Endometrial microvascular endothelial cells (primary cell): ENCODE measurements at regions not wholly inside any gene's neighbourhood (a gene's known extent, or its start where the extent isn't known, plus 50 kb on each side); places are given as distances from the start of the nearest gene placed in this dataset.
"Not testable (repeated sequence)": the region's sequence is repeated elsewhere in the genome, so short reads cannot be mapped to it uniquely, and the experiment has no call there.

ENCODE experiments used
- in situ Hi-C: cut with HindIII; loops from 2 replicates; pipeline ENCODE4 v1.10.0; 2017; ENCODE audit warnings: low sequenced_read_pairs, low pct_unique_long_range_greater_than_20kb; ENCODE audit errors: inconsistent ontology term

GRCh38 chr3:106130384-106131198 lies 261.8 kb upstream of the CBLB start:
- in situ Hi-C loops, result no loop called here

GRCh38 chr3:106135451-106136160 lies 266.8 kb upstream of the CBLB start:
- in situ Hi-C loops, result no loop called here

- in situ Hi-C loops, result no loop called here
Observed at GRCh38 chr3:106139826-106140225, 271.0 kb upstream of the CBLB start.

GRCh38 chr3:106140431-106140830 lies 271.6 kb upstream of the CBLB start:
- in situ Hi-C loops, result no loop called here

- in situ Hi-C loops, result no loop called here
Observed at GRCh38 chr3:106144030-106144429, 275.2 kb upstream of the CBLB start.

GRCh38 chr3:106148440-106149082 lies 279.7 kb upstream of the CBLB start:
- in situ Hi-C loops, result not testable (repeated sequence)

- in situ Hi-C loops, result no loop called here
Observed at GRCh38 chr3:106157411-106157810, 288.6 kb upstream of the CBLB start.

- in situ Hi-C loops, result no loop called here
Observed at GRCh38 chr3:106160396-106160795, 291.6 kb upstream of the CBLB start.

GRCh38 chr3:106161246-106161645 lies 292.4 kb upstream of the CBLB start:
- in situ Hi-C loops, result no loop called here

- in situ Hi-C loops, result no loop called here
Observed at GRCh38 chr3:106167728-106168127, 298.9 kb upstream of the CBLB start.

GRCh38 chr3:106168962-106169750 lies 300.3 kb upstream of the CBLB start:
- in situ Hi-C loops, result no loop called here

- in situ Hi-C loops, result no loop called here
Observed at GRCh38 chr3:106170636-106171035, 301.8 kb upstream of the CBLB start.

GRCh38 chr3:106172101-106172500 lies 303.3 kb upstream of the CBLB start:
- in situ Hi-C loops, result no loop called here

GRCh38 chr3:106172780-106173179 lies 304.0 kb upstream of the CBLB start:
- in situ Hi-C loops, result no loop called here

GRCh38 chr3:106175276-106175675 lies 306.5 kb upstream of the CBLB start:
- in situ Hi-C loops, result no loop called here

GRCh38 chr3:106176734-106177133 lies 307.9 kb upstream of the CBLB start:
- in situ Hi-C loops, result no loop called here

- in situ Hi-C loops, result no loop called here
Observed at GRCh38 chr3:106182950-106183511, 314.2 kb upstream of the CBLB start.

GRCh38 chr3:106183762-106184391 lies 315.1 kb upstream of the CBLB start:
- in situ Hi-C loops, result no loop called here
